ENCODE measurements at regions not wholly inside any gene's neighbourhood (a gene's known extent, or its start where the extent isn't known, plus 50 kb on each side); places are given as distances from the start of the nearest gene placed in this dataset.
A peak's percentile ranks its signal among the peaks of the same experiment; 100 is the strongest.

GRCh38 chr2:64326578-64327050, 127.3 kb upstream of the LGALSL start:
- Histone ChIP-seq H3K4me3 (ENCODE audit: extremely low read depth in 1 of 4, insufficient read depth in 2 of 4, low read depth in 3 of 4, low read length in 4 of 4) (no peak overlapping the region), H3K23ac (ENCODE audit: insufficient read length) (no peak overlapping the region), H2AFZ (ENCODE audit: low read length) (no peak overlapping the region), H3K4ac (replicated peaks; ENCODE audit: insufficient read length, low read depth, low read length) (no peak overlapping the region), H3K14ac (ENCODE audit: insufficient read length) (no peak overlapping the region), H2BK20ac (ENCODE audit: low read length) (0 out of 2 replicates have a peak overlapping the region, but pooled peaks have one; percentile 41), H3K9me3 (ENCODE audit: insufficient read depth in 2 of 2, low read depth in 1 of 2, low read length in 1 of 2) (no peaks in the 10 kb centered on the region), H3K36me3 (ENCODE audit: control insufficient read depth in 2 of 4, insufficient read depth in 4 of 4, low read length in 3 of 4) (no peaks in the 10 kb centered on the region), H3K27ac (ENCODE audit: low read depth, low read length) (no peak overlapping the region), H2BK12ac (ENCODE audit: low read depth, low read length) (peak overlapping the region; percentile 1; the same call in 1 of the 2 replicates), H3K79me2 (ENCODE audit: control insufficient read depth in 1 of 2, insufficient read depth in 2 of 2, low read length in 2 of 2) (no peaks in the 10 kb centered on the region), H4K20me1 (replicated peaks in 1 of 2; ENCODE audit: control insufficient read depth in 1 of 2, insufficient read depth in 2 of 2, low read length in 2 of 2) (no peaks in the 10 kb centered on the region), H4K91ac (replicated peaks; ENCODE audit: insufficient read length, low read length) (no peak overlapping the region), H4K8ac (ENCODE audit: extremely low read depth, insufficient read depth, low read length) (no peak overlapping the region), H3K18ac (ENCODE audit: extremely low read depth, low read length) (no peak overlapping the region), H3K4me1 (replicated peaks in 1 of 4; ENCODE audit: control insufficient read depth in 3 of 4, insufficient read depth in 4 of 4, low read length in 3 of 4) (peaks cover 6 to 17% (median 7%) of the 10 kb centered on the region in 4 experiments; a peak in 6 of 7 replicates), H3K27me3 (replicated peaks in 1 of 4; ENCODE audit: control insufficient read depth in 3 of 4, extremely low read depth in 1 of 4, insufficient read depth in 3 of 4, low read length in 3 of 4) (peaks cover 0 to 3% (median 0%) of the 10 kb centered on the region in 4 experiments; a peak in 1 of 7 replicates), H3K56ac (replicated peaks; ENCODE audit: insufficient read length, low read depth, low read length) (no peak overlapping the region), H2AK5ac (ENCODE audit: low read depth, low read length) (no peak overlapping the region), H2BK120ac (replicated peaks; ENCODE audit: low read depth, low read length) (no peak overlapping the region), H3K79me1 (ENCODE audit: low read depth, low read length) (0 out of 2 replicates have a peak, but pooled peaks cover 3% of the 10 kb centered on the region), H3K4me2 (ENCODE audit: insufficient read depth in 1 of 2, low read depth in 2 of 2, low read length in 2 of 2) (no peak overlapping the region), H2BK15ac (ENCODE audit: low read length) (no peak overlapping the region), H2BK5ac (ENCODE audit: low read depth, low read length) (no peak overlapping the region; the same call in 1 of the 2 replicates), H3K23me2 (ENCODE audit: low read depth, low read length) (no peaks in the 10 kb centered on the region; the same call in 1 of the 2 replicates), H3K9ac (replicated peaks in 1 of 4; ENCODE audit: extremely low read depth in 1 of 4, low read depth in 3 of 4, low read length in 3 of 4) (no peak overlapping the region), H4K5ac (ENCODE audit: insufficient read length, low read depth, low read length) (no peak overlapping the region)
- DNase-seq (ENCODE audit: low read depth in 1 of 2, low spot score in 2 of 2), result peak in 1 of 2 experiments; percentile 32
- POLR2A ChIA-PET (ENCODE audit: partially characterized antibody), result interaction anchor here (1.2 to 1.7 kb wide), 4 partner anchors 50 to 198 kb away, joined by 3 to 8 read pairs (median 4); partner anchors contain the start of gene AFTPH
- WGBS, 2 experiments (ENCODE audit: extremely low coverage in 1 of 2, insufficient coverage in 1 of 2, insufficient read length in 1 of 2, insufficient replicate concordance in 2 of 2, low coverage in 1 of 2, low lambda C conversion rate in 2 of 2, missing lambda C conversion rate in 1 of 2), result 93% methylated on average over 14 of the region's 14 CpGs; no CpG with 5 or more reads in 1 of the 2 experiments
- no peak for FAIRE-seq
- CTCF ChIA-PET (ENCODE audit: partially characterized antibody), result interaction anchor here (0.9 to 8.7 kb wide), 10 partner anchors 8 to 562 kb away, joined by 3 to 214 read pairs (median 13); no protein-coding TSS in a partner anchor
- TF ChIP-seq HDAC6 (IDR thresholded peaks at IDR 0.05; ENCODE audit: low read depth, low read length) (no peak), SP1 (IDR thresholded peaks at IDR 0.05; ENCODE audit: low read depth, low read length) (no peak), TAF7 (optimal IDR thresholded peaks at IDR 0.05; ENCODE audit: borderline replicate concordance, low read depth, low read length) (no peak), JUN (IDR thresholded peaks at IDR 0.05; ENCODE audit: low read depth, low read length) (no peak), SRF (IDR thresholded peaks at IDR 0.05; ENCODE audit: low read depth, low read length) (no peak), CHD2 (IDR thresholded peaks at IDR 0.05; ENCODE audit: low read length) (no peak), SUZ12 (IDR thresholded peaks at IDR 0.05; ENCODE audit: low read length) (no peak), JUND (IDR thresholded peaks at IDR 0.05; ENCODE audit: low read length) (no peak), RXRA (IDR thresholded peaks at IDR 0.05; ENCODE audit: insufficient read depth, low read depth, low read length) (no peak), CBX5 (IDR thresholded peaks at IDR 0.05; ENCODE audit: low read depth, low read length) (no peak), ASH2L (IDR thresholded peaks at IDR 0.05; ENCODE audit: low read length) (no peak), GTF2F1 (IDR thresholded peaks at IDR 0.05; ENCODE audit: borderline replicate concordance, low read depth, low read length) (no peak)
- TF ChIP-seq, protein P1, sequence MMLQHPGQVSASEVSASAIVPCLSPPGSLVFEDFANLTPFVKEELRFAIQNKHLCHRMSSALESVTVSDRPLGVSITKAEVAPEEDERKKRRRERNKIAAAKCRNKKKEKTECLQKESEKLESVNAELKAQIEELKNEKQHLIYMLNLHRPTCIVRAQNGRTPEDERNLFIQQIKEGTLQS (IDR thresholded peaks at IDR 0.05; ENCODE audit: insufficient read depth, low read depth, low read length), result no peak
- TF ChIP-seq, protein P2, sequence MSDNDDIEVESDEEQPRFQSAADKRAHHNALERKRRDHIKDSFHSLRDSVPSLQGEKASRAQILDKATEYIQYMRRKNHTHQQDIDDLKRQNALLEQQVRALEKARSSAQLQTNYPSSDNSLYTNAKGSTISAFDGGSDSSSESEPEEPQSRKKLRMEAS (IDR thresholded peaks at IDR 0.05), result no peak

All from H1 (cell line).